ENCODE measurements at regions not wholly inside any gene's neighbourhood (a gene's known extent, or its start where the extent isn't known, plus 50 kb on each side); places are given as distances from the start of the nearest gene placed in this dataset.

GRCh38 chr20:59456342-59457279 lies 147.7 kb upstream of the PHACTR3 start:
- TF ChIP-seq POLR2A (IDR thresholded peaks at IDR 0.05), result no peak
- no peak for TF ChIP-seq CTCF (IDR thresholded peaks at IDR 0.05)
- peaks cover 0 to 12% (median 0%) of the 10 kb centered on the region in 4 donors for H3K9me3 ChIP-seq
- peaks cover 0 to 12% of the 10 kb centered on the region in 2 donors for H3K27me3 ChIP-seq
- no peaks in the 10 kb centered on the region for H3K36me3 ChIP-seq
- WGBS, 2 donors, result 72 to 78% methylated on average over 26 of the region's 26 CpGs
- no peak overlapping the region for H3K4me3 ChIP-seq
- H3K27ac ChIP-seq, result no peak overlapping the region
- H3K4me1 ChIP-seq, result peaks cover 0 to 7% (median 0%) of the 10 kb centered on the region in 4 donors
- no peak for DNase-seq (ENCODE audit: low spot score in 2 of 2)

GRCh38 chr20:59458645-59459044 lies 145.7 kb upstream of the PHACTR3 start:
- 88 to 95% methylated on average over 2 of the region's 2 CpGs for WGBS, 2 donors
- H3K4me3 ChIP-seq, result no peak overlapping the region
- H3K4me1 ChIP-seq, result peaks cover 0 to 7% (median 0%) of the 10 kb centered on the region in 4 donors
- H3K27ac ChIP-seq, result no peak overlapping the region
- H3K9me3 ChIP-seq, result peaks cover 0 to 12% (median 0%) of the 10 kb centered on the region in 4 donors
- DNase-seq (ENCODE audit: low spot score in 2 of 2), result no peak
- peaks cover 0 to 12% of the 10 kb centered on the region in 2 donors for H3K27me3 ChIP-seq
- no peaks in the 10 kb centered on the region for H3K36me3 ChIP-seq
- TF ChIP-seq EP300 (IDR thresholded peaks at IDR 0.05) (no peak), CTCF (IDR thresholded peaks at IDR 0.05) (no peak), POLR2A (IDR thresholded peaks at IDR 0.05) (no peak)

DNA sequence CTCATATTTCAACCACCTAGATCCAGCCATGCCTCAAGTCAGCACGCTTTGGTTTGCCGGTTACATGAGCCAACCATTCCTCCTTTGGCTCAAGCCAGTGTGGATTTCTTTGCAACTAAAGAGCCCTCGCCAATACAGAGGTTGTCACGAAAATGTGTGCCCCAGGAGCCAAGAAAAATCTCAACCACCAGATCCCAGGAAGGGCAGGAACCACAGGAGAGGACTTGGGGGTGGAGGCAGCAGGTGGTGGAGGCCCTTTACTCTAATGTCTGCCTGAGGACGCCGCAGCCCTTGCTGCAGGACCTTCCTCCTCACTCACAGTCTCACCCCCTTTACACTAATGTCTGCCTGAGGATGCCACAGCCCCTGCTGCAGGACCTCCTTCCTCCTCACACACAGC lies 144.8 kb upstream of the PHACTR3 start:
- WGBS, 2 donors, result 88 to 94% methylated on average over 6 of the region's 6 CpGs
- DNase-seq (ENCODE audit: low spot score in 2 of 2), result no peak

DNA sequence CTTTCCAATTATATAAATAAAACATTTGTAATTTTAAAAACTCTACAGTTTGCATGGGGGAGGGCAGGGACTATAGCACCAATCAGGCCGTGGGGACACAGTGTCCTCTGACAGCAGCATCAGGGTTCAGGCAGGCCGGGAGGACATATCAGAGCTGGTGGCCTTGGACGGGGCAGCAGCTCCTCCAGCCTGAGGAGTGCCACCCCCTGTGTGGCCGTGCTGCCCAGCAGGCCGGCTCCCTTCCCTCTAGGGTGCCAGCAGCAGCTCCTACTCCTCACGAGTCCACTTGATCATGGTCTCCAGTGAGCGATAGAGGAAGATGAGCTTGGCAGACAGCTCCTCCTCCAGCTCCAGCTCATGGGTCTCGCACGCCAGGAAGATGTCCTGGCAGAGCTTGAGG lies 144.0 kb upstream of the PHACTR3 start:
- H3K4me3 ChIP-seq, result no peak overlapping the region
- 62 to 75% methylated on average over 9 of the region's 9 CpGs for WGBS, 2 donors
- H3K4me1 ChIP-seq, result peaks cover 0 to 4% (median 0%) of the 10 kb centered on the region in 4 donors
- no peak for DNase-seq (ENCODE audit: low spot score in 2 of 2)
- peaks cover 0 to 12% (median 0%) of the 10 kb centered on the region in 4 donors for H3K9me3 ChIP-seq
- TF ChIP-seq EP300 (IDR thresholded peaks at IDR 0.05) (no peak), CTCF (IDR thresholded peaks at IDR 0.05) (no peak), POLR2A (IDR thresholded peaks at IDR 0.05) (no peak)
- H3K36me3 ChIP-seq, result no peaks in the 10 kb centered on the region
- no peak overlapping the region for H3K27ac ChIP-seq
- peaks cover 0 to 12% of the 10 kb centered on the region in 2 donors for H3K27me3 ChIP-seq

More for the DNA sequence above, 144.8 kb upstream of the PHACTR3 start:
- Histone ChIP-seq H3K36me3 (no peaks in the 10 kb centered on the region), H3K27ac (no peak overlapping the region), H3K27me3 (peaks cover 0 to 12% of the 10 kb centered on the region in 2 donors), H3K4me1 (peaks cover 0 to 7% (median 0%) of the 10 kb centered on the region in 4 donors), H3K9me3 (peaks cover 0 to 12% (median 0%) of the 10 kb centered on the region in 4 donors), H3K4me3 (no peak overlapping the region)
- TF ChIP-seq CTCF (IDR thresholded peaks at IDR 0.05) (no peak), EP300 (IDR thresholded peaks at IDR 0.05) (no peak), POLR2A (IDR thresholded peaks at IDR 0.05) (no peak)

GRCh38 chr20:59461526-59461925 lies 142.8 kb upstream of the PHACTR3 start:
- H3K4me3 ChIP-seq, result no peak overlapping the region

More at GRCh38 chr20:59461526-59461925, 142.8 kb upstream of the PHACTR3 start:
- 61 to 63% methylated on average over 14 of the region's 14 CpGs for WGBS, 2 donors
- Histone ChIP-seq H3K9me3 (peaks cover 0 to 12% (median 0%) of the 10 kb centered on the region in 4 donors), H3K27me3 (peaks cover 0 to 12% of the 10 kb centered on the region in 2 donors), H3K27ac (no peak overlapping the region), H3K4me1 (no peaks in the 10 kb centered on the region), H3K36me3 (no peaks in the 10 kb centered on the region)
- TF ChIP-seq CTCF (IDR thresholded peaks at IDR 0.05), result no peak
- no peak for TF ChIP-seq EP300 (IDR thresholded peaks at IDR 0.05)
- TF ChIP-seq POLR2A (IDR thresholded peaks at IDR 0.05), result no peak
- DNase-seq (ENCODE audit: low spot score in 2 of 2), result no peak

All from tibial nerve (tissue), 4 donors.